ENCODE measurements at regions not wholly inside any gene's neighbourhood (a gene's known extent, or its start where the extent isn't known, plus 50 kb on each side); places are given as distances from the start of the nearest gene placed in this dataset.

DNA sequence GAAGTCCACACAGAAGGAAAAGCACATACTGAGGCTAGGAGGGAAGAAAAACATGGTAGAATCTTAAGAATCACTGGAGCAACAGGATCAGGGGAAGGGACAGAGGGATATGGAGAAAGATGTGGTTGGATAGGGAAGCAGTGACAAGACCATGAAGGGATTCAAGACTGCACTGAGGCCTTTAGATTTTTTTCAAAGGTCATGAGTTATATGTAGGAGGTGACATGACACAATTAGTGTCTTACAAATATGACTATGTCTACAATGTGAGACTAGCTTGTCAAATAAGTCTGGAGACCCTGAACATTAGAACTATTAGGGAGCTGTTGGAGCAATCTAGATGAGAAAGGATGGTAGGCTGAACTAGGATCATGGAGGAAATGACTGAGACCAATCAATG, 1130.3 kb upstream of the ZEB2 start:
- no peak for DNase-seq
- TF ChIP-seq CTCF (IDR thresholded peaks at IDR 0.05; ENCODE audit: low read depth, low read length), result no peak
- no peaks in the 10 kb centered on the region for H3K36me3 ChIP-seq
- no peaks in the 10 kb centered on the region for H3K9me3 ChIP-seq (ENCODE audit: severe bottlenecking)
- H3K4me3 ChIP-seq (ENCODE audit: low read depth, low read length), result no peak overlapping the region
- H3K27ac ChIP-seq, result no peak overlapping the region
- no peaks in the 10 kb centered on the region for H3K27me3 ChIP-seq (ENCODE audit: insufficient read depth, low read depth, severe bottlenecking)

DNA sequence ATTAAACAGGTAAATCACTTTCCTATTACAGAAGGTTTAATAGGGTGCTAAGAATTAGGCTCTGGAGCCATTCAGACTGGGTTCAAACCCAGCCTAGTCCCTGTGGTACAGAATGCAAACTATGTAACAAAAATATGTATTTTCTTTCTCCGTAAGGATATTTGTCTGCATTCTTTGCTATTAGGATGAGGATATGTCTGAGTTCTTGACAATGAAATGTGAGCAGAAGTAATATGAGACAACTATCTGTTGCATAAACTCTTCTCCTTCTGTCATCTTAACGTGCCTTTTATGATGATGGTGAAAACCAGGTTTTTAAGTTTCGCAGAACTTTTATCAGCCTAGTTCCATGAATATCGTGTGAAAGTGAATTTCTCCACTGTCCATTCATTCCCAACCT, 1129.1 kb upstream of the ZEB2 start:
- Histone ChIP-seq H3K36me3 (no peaks in the 10 kb centered on the region), H3K9me3 (ENCODE audit: severe bottlenecking) (no peaks in the 10 kb centered on the region), H3K27ac (no peak overlapping the region), H3K27me3 (ENCODE audit: insufficient read depth, low read depth, severe bottlenecking) (no peaks in the 10 kb centered on the region), H3K4me3 (ENCODE audit: low read depth, low read length) (no peak overlapping the region)
- DNase-seq, result no peak
- TF ChIP-seq CTCF (IDR thresholded peaks at IDR 0.05; ENCODE audit: low read depth, low read length), result no peak

DNA sequence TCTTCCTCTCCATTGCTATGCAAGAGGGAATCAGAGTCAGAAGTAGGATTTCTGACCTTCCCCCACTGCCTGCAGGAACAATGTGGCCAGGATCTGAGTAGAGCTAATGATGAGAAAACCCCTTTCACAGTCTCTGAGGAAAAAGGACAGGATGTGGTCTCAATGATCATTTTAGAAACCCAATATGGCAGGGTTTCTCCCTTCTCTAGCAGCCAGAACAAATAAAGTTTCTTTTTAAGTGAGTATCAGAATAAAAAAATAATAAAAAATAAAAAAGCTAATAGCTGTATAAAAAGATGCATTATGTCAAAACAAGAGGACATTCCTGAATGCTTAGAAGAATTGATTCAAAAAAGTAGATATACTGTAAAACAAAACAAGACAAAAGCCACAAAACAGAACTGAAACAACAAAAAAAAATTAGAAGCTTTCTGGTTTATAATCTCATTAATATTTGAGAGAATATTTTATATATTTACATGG, 1124.9 kb upstream of the ZEB2 start:
- Histone ChIP-seq H3K9me3 (ENCODE audit: severe bottlenecking) (no peaks in the 10 kb centered on the region), H3K27ac (no peak overlapping the region), H3K27me3 (ENCODE audit: insufficient read depth, low read depth, severe bottlenecking) (no peaks in the 10 kb centered on the region), H3K4me3 (ENCODE audit: low read depth, low read length) (no peak overlapping the region), H3K36me3 (no peaks in the 10 kb centered on the region)
- no peak for DNase-seq
- no peak for TF ChIP-seq CTCF (IDR thresholded peaks at IDR 0.05; ENCODE audit: low read depth, low read length)

GRCh38 chr2:145638675-145639074, 1118.8 kb upstream of the ZEB2 start:
- Histone ChIP-seq H3K36me3 (no peaks in the 10 kb centered on the region), H3K27me3 (ENCODE audit: insufficient read depth, low read depth, severe bottlenecking) (no peaks in the 10 kb centered on the region), H3K9me3 (ENCODE audit: severe bottlenecking) (no peaks in the 10 kb centered on the region), H3K4me3 (ENCODE audit: low read depth, low read length) (no peak overlapping the region), H3K27ac (no peak overlapping the region)
- TF ChIP-seq CTCF (IDR thresholded peaks at IDR 0.05; ENCODE audit: low read depth, low read length), result no peak
- no peak for DNase-seq

GRCh38 chr2:145635706-145636427, 1115.9 kb upstream of the ZEB2 start:
- DNase-seq, result no peak
- no peak for TF ChIP-seq CTCF (IDR thresholded peaks at IDR 0.05; ENCODE audit: low read depth, low read length)
- H3K27ac ChIP-seq, result no peak overlapping the region

DNA sequence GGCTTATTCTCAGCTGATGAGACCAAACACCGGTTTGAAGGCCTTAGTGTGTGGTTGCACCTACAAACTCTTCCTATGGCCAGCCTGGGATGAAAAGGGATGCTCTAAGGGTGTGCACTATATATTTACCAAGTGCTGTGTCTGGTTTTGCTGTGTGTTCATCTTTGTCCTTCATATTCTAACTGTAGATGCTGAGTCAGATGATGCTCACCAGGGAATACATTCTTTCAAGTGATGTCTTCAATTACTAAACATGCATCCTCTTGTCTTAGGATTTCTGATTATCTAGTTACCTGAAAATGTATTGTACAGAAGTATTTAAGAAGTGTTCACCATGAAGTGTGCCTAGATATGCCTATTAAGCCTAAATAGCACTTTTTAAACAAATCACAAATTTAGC, 1111.6 kb upstream of the ZEB2 start:
- TF ChIP-seq CTCF (IDR thresholded peaks at IDR 0.05; ENCODE audit: low read depth, low read length), result no peak
- Histone ChIP-seq H3K9me3 (ENCODE audit: severe bottlenecking) (no peaks in the 10 kb centered on the region), H3K27me3 (ENCODE audit: insufficient read depth, low read depth, severe bottlenecking) (no peaks in the 10 kb centered on the region), H3K4me3 (ENCODE audit: low read depth, low read length) (no peak overlapping the region), H3K36me3 (no peaks in the 10 kb centered on the region), H3K27ac (no peak overlapping the region)
- DNase-seq, result no peak

More at GRCh38 chr2:145635706-145636427, 1115.9 kb upstream of the ZEB2 start:
- no peaks in the 10 kb centered on the region for H3K36me3 ChIP-seq
- H3K27me3 ChIP-seq (ENCODE audit: insufficient read depth, low read depth, severe bottlenecking), result no peaks in the 10 kb centered on the region
- no peak overlapping the region for H3K4me3 ChIP-seq (ENCODE audit: low read depth, low read length)
- H3K9me3 ChIP-seq (ENCODE audit: severe bottlenecking), result no peaks in the 10 kb centered on the region

All from WERI-Rb-1 (cell line).